DND-41 (cell line): ENCODE measurements at regions not wholly inside any gene's neighbourhood (a gene's known extent, or its start where the extent isn't known, plus 50 kb on each side); places are given as distances from the start of the nearest gene placed in this dataset.

Experiments
- ATAC-seq: fragments of 200-7000 bp; cut with Tn5 transposase; 3 replicates; pipeline ENCODE4 v1.9.1; 2021; ENCODE audit warnings: low read depth; ENCODE audit not compliant: insufficient read depth
- DNase-seq: peaks from one replicate; pipeline ENCODE4 v3.0.0-alpha.2; 2020
- H2AFZ ChIP-seq: 2 replicates; pipeline ENCODE4 v1.6.0; 2012; ENCODE audit warnings: low read depth, low read length
- H3K27ac ChIP-seq: 2 replicates; pipeline ENCODE4 v1.5.1; 2012; ENCODE audit warnings: low read length, inconsistent platforms
- H3K27me3 ChIP-seq: fragments of 200-600 bp; sonication (generic); 2 replicates; pipeline ENCODE4 v1.6.0; 2012; ENCODE audit warnings: low read length, mild to moderate bottlenecking, inconsistent platforms; ENCODE audit not compliant: insufficient read depth, poor library complexity
- H3K36me3 ChIP-seq: 2 replicates; pipeline ENCODE4 v1.5.1; 2012; ENCODE audit warnings: low read length, inconsistent platforms; ENCODE audit not compliant: insufficient read depth
- H3K4me1 ChIP-seq: 2 replicates; pipeline ENCODE4 v1.5.1; 2012; ENCODE audit warnings: mild to moderate bottlenecking, low read length; ENCODE audit not compliant: insufficient read depth
- H3K4me2 ChIP-seq: 2 replicates; pipeline ENCODE4 v1.6.0; 2012; ENCODE audit warnings: mild to moderate bottlenecking, moderate library complexity, low read length, inconsistent platforms; ENCODE audit not compliant: insufficient read depth
- H3K4me3 ChIP-seq, 2 experiments: fragments of 200-600 bp in 1 of 2; shearing (Covaris generic) in 1 of 2; 2 replicates each; pipeline ENCODE4 v1.5.1; 2012 to 2016; ENCODE audit warnings: inconsistent platforms in 2 of 2, low read length in 2 of 2, mild to moderate bottlenecking in 2 of 2, low read depth in 1 of 2, moderate library complexity in 1 of 2
- H3K79me2 ChIP-seq: 2 replicates; pipeline ENCODE4 v1.6.0; 2012; ENCODE audit warnings: low read length, inconsistent platforms; ENCODE audit not compliant: insufficient read depth
- H3K9ac ChIP-seq: 2 replicates; pipeline ENCODE4 v1.6.0; 2012; ENCODE audit warnings: low read depth, mild to moderate bottlenecking, inconsistent platforms, low read length, moderate library complexity
- H3K9me3 ChIP-seq: 2 replicates; pipeline ENCODE4 v1.5.1; 2012; ENCODE audit warnings: low read length, moderate library complexity, mild to moderate bottlenecking, inconsistent platforms; ENCODE audit not compliant: insufficient read depth, severe bottlenecking
- H4K20me1 ChIP-seq: 2 replicates; pipeline ENCODE4 v1.6.0; 2012; ENCODE audit warnings: low read length; ENCODE audit not compliant: insufficient read depth
- EZH2 ChIP-seq: IDR thresholded peaks from 3 replicates; pipeline ENCODE4 v1.6.1; 2012; ENCODE audit warnings: borderline replicate concordance, low read depth, mild to moderate bottlenecking, moderate library complexity, low read length, inconsistent platforms; ENCODE audit not compliant: severe bottlenecking
- TF ChIP-seq, protein P1 (sequence below): IDR thresholded peaks from 2 replicates; pipeline ENCODE4 v1.5.1; 2012; ENCODE audit warnings: borderline replicate concordance, low read length, moderate library complexity, mild to moderate bottlenecking; ENCODE audit not compliant: poor library complexity, severe bottlenecking; ENCODE audit errors: extremely low read depth

DNA sequence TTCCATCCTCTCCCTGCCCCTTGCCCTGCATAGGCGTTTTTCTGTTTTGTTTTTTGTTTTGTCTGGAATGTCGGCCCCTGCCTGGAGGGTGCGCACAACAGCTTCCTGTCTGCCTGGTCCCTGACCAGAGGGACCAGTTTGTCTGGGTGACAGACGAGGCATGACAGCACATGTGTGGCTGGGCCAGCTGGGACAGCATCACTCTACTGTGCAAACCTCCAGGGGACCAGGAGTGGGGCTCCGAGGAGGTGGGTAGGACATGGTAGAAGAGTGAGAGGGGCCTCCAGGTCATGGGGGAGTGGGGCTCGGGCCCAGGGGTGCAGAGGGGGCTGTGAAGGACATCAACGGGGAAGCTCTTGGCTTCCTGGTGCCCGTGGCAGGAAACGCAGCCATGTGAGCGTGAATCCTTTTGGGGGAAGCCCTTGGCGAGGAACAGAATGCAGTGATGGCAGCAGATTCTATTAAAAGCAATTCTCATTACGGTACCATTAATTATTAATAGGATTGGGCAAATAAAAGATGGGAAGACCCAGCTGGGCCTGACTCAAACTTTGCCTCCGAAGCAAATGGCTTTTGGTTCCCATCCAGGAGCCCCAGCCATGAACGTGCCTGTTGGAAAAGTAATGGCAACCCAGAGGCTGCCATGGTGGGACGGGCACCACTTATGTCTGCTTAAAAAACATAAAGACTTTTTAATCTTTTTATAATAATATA lies 184.4 kb upstream of the IER5L start:
- Histone ChIP-seq H3K4me1 (no peaks in the 10 kb centered on the region), H3K27me3 (no peaks in the 10 kb centered on the region), H3K27ac (no peak overlapping the region), H3K9ac (no peak overlapping the region), H4K20me1 (no peaks in the 10 kb centered on the region), H3K4me3 (no peak overlapping the region), H3K9me3 (no peaks in the 10 kb centered on the region), H3K79me2 (no peaks in the 10 kb centered on the region), H2AFZ (no peak overlapping the region), H3K4me2 (no peak overlapping the region), H3K36me3 (no peaks in the 10 kb centered on the region)
- ATAC-seq (no peak), DNase-seq (no peak)
- TF ChIP-seq, protein P1, sequence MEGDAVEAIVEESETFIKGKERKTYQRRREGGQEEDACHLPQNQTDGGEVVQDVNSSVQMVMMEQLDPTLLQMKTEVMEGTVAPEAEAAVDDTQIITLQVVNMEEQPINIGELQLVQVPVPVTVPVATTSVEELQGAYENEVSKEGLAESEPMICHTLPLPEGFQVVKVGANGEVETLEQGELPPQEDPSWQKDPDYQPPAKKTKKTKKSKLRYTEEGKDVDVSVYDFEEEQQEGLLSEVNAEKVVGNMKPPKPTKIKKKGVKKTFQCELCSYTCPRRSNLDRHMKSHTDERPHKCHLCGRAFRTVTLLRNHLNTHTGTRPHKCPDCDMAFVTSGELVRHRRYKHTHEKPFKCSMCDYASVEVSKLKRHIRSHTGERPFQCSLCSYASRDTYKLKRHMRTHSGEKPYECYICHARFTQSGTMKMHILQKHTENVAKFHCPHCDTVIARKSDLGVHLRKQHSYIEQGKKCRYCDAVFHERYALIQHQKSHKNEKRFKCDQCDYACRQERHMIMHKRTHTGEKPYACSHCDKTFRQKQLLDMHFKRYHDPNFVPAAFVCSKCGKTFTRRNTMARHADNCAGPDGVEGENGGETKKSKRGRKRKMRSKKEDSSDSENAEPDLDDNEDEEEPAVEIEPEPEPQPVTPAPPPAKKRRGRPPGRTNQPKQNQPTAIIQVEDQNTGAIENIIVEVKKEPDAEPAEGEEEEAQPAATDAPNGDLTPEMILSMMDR = no peak
- TF ChIP-seq EZH2 = no peak

DNA sequence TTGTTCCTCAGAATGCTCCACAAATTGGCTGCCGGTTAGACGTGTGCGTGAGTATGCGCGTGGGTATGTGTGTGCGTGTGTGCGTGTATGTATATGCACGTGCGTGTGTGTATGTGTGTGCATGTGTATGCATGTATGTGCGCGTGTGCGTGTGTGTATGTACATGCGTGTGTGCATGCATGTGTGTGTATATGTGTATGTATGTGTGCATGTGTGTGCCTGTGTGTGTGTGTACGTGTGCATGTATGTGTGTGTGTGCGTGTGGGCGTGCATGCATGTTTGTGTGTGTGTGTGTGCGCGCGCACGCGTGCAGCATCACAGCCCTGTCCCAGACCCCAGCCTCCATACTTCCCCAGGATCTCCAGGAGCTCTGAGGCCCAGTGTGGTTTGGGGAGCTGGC lies 183.1 kb upstream of the IER5L start:
- Histone ChIP-seq H3K9me3 (no peaks in the 10 kb centered on the region), H3K9ac (no peak overlapping the region), H3K27ac (no peak overlapping the region), H3K4me2 (no peak overlapping the region), H3K4me3 (no peak overlapping the region), H3K4me1 (no peaks in the 10 kb centered on the region), H4K20me1 (no peaks in the 10 kb centered on the region), H3K27me3 (no peaks in the 10 kb centered on the region), H3K36me3 (no peaks in the 10 kb centered on the region), H2AFZ (no peak overlapping the region), H3K79me2 (no peaks in the 10 kb centered on the region)
- TF ChIP-seq EZH2 = no peak
- TF ChIP-seq, protein P1 = no peak
- ATAC-seq = no peak
- no peak for DNase-seq

DNA sequence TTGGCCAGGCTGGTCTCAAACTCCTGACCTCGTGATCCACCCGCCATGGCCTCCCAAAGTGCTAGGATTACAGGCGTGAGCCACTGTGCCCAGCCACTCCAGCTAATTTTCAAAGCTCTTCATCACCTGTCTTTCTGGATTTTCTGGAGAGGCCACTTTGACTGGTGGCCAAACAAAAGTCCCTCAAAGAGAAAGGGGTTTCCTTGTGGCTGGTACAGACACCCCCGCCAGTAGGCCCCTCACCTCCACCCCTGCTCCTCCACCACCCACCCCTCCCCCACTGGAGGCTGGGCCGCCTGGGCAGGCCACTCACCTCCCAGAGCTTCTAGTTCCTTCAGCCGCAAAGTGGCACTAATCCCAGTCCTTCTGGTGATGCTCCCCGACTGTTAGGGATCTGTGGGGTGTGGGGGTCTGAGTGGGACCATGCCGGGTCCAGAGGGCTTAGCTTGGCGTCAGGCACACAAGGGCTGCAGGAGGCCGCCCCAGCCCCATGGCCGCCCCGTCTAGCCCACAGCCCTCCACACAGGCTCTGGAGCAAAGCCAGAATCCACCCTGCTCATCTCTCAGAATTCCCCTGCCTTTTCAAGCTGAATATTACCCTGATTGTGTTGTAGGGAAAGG lies 182.0 kb upstream of the IER5L start:
- H2AFZ ChIP-seq = no peak overlapping the region
- no peaks in the 10 kb centered on the region for H4K20me1 ChIP-seq
- no peaks in the 10 kb centered on the region for H3K27me3 ChIP-seq
- DNase-seq (no peak), ATAC-seq (no peak)
- H3K9me3 ChIP-seq = no peaks in the 10 kb centered on the region
- no peaks in the 10 kb centered on the region for H3K36me3 ChIP-seq
- H3K79me2 ChIP-seq = no peaks in the 10 kb centered on the region
- no peak overlapping the region for H3K4me2 ChIP-seq
- H3K4me3 ChIP-seq = no peak overlapping the region
- H3K27ac ChIP-seq = no peak overlapping the region
- H3K9ac ChIP-seq = no peak overlapping the region
- no peaks in the 10 kb centered on the region for H3K4me1 ChIP-seq
- no peak for TF ChIP-seq EZH2

GRCh38 chr9:129359162-129359811 lies 181.2 kb upstream of the IER5L start:
- Histone ChIP-seq H3K4me3 (no peak overlapping the region), H2AFZ (no peak overlapping the region), H3K9ac (no peak overlapping the region), H3K4me2 (no peak overlapping the region), H3K27ac (no peak overlapping the region), H3K36me3 (no peaks in the 10 kb centered on the region), H3K27me3 (no peaks in the 10 kb centered on the region), H4K20me1 (no peaks in the 10 kb centered on the region), H3K79me2 (no peaks in the 10 kb centered on the region), H3K4me1 (no peaks in the 10 kb centered on the region), H3K9me3 (no peaks in the 10 kb centered on the region)
- ATAC-seq (no peak), DNase-seq (no peak)
- no peak for TF ChIP-seq EZH2
- TF ChIP-seq, protein P1 = no peak
